ENCODE measurements at regions not wholly inside any gene's neighbourhood (a gene's known extent, or its start where the extent isn't known, plus 50 kb on each side); places are given as distances from the start of the nearest gene placed in this dataset.

DNA sequence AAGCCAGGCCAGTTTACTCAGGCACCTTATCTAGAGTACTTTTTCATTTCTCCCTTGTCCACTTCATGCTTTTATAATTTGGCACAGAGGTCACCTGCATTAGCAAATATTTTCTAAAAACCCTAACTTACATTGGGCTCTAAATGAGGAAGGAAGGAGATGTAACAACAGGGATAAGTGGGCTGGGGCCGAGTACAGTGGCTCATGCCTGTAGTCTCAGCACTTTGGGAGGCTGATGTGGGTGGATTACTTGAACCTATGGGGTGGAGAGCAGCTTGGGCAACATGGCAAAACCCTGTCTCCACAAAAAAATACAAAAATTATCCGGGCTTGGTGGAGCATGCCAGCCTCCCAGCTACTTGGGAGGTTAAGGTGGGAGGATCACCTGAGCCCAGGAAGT lies 55.9 kb downstream of the TMEM100 start:
- TF ChIP-seq, protein P1, sequence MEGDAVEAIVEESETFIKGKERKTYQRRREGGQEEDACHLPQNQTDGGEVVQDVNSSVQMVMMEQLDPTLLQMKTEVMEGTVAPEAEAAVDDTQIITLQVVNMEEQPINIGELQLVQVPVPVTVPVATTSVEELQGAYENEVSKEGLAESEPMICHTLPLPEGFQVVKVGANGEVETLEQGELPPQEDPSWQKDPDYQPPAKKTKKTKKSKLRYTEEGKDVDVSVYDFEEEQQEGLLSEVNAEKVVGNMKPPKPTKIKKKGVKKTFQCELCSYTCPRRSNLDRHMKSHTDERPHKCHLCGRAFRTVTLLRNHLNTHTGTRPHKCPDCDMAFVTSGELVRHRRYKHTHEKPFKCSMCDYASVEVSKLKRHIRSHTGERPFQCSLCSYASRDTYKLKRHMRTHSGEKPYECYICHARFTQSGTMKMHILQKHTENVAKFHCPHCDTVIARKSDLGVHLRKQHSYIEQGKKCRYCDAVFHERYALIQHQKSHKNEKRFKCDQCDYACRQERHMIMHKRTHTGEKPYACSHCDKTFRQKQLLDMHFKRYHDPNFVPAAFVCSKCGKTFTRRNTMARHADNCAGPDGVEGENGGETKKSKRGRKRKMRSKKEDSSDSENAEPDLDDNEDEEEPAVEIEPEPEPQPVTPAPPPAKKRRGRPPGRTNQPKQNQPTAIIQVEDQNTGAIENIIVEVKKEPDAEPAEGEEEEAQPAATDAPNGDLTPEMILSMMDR (IDR thresholded peaks at IDR 0.05): no peak
- no peak for TF ChIP-seq EZH2 (IDR thresholded peaks at IDR 0.05; ENCODE audit: borderline replicate concordance, insufficient read depth, low read depth, low read length, poor library complexity, severe bottlenecking)
